MV-4-11 (cell line): ENCODE measurements at regions not wholly inside any gene's neighbourhood (a gene's known extent, or its start where the extent isn't known, plus 50 kb on each side); places are given as distances from the start of the nearest gene placed in this dataset.
"Not testable (repeated sequence)": the region's sequence is repeated elsewhere in the genome, so short reads cannot be mapped to it uniquely, and the experiment has no call there.

Source experiments
- DNase-seq: peaks from one replicate; lab custom pipeline; 2025; lab: John Stamatoyannopoulos, UW

- DNase-seq: no peak
Measured at GRCh38 chr2:17133052-17133671, 385.1 kb downstream of the RAD51AP2 start.

- not testable (repeated sequence) for DNase-seq
Measured at GRCh38 chr2:17130627-17131026, 387.6 kb downstream of the RAD51AP2 start.

- DNase-seq: no peak
Measured at GRCh38 chr2:17125989-17126620, 392.1 kb downstream of the RAD51AP2 start.

- DNase-seq: no peak
Measured at GRCh38 chr2:17124575-17125318, 393.5 kb downstream of the RAD51AP2 start.

- DNase-seq: no peak
Measured at GRCh38 chr2:17122887-17123501, 395.2 kb downstream of the RAD51AP2 start.

GRCh38 chr2:17115466-17115865 is 402.8 kb downstream of the RAD51AP2 start:
- no peak for DNase-seq

- no peak for DNase-seq
Measured at GRCh38 chr2:17115042-17115441, 403.2 kb downstream of the RAD51AP2 start.

- DNase-seq: no peak
Measured at GRCh38 chr2:17107871-17108270, 410.4 kb downstream of the RAD51AP2 start.

GRCh38 chr2:17107151-17107550 is 411.1 kb downstream of the RAD51AP2 start:
- no peak for DNase-seq

GRCh38 chr2:17106418-17106817 is 411.8 kb downstream of the RAD51AP2 start:
- DNase-seq: no peak

- DNase-seq: no peak
Measured at GRCh38 chr2:17104454-17104853, 413.8 kb downstream of the RAD51AP2 start.

GRCh38 chr2:17101596-17101995 is 416.6 kb downstream of the RAD51AP2 start:
- DNase-seq: no peak

- DNase-seq: no peak
Measured at GRCh38 chr2:17101091-17101490, 417.1 kb downstream of the RAD51AP2 start.

GRCh38 chr2:17095340-17095739 is 422.9 kb downstream of the RAD51AP2 start:
- DNase-seq: no peak

GRCh38 chr2:17093712-17094111 is 424.5 kb downstream of the RAD51AP2 start:
- DNase-seq: no peak

- DNase-seq: no peak
Measured at GRCh38 chr2:17086990-17087389, 421.4 kb upstream of the CYRIA start.

- DNase-seq: no peak
Measured at GRCh38 chr2:17085546-17086202, 420.0 kb upstream of the CYRIA start.

- no peak for DNase-seq
Measured at GRCh38 chr2:17084877-17085276, 419.2 kb upstream of the CYRIA start.

GRCh38 chr2:17083902-17084301 is 418.3 kb upstream of the CYRIA start:
- DNase-seq: no peak

- no peak for DNase-seq
Measured at GRCh38 chr2:17079262-17079661, 413.6 kb upstream of the CYRIA start.

GRCh38 chr2:17076533-17076932 is 410.9 kb upstream of the CYRIA start:
- no peak for DNase-seq

GRCh38 chr2:17070711-17071110 is 405.1 kb upstream of the CYRIA start:
- no peak for DNase-seq
